ENCODE measurements at regions not wholly inside any gene's neighbourhood (a gene's known extent, or its start where the extent isn't known, plus 50 kb on each side); places are given as distances from the start of the nearest gene placed in this dataset.

DNA sequence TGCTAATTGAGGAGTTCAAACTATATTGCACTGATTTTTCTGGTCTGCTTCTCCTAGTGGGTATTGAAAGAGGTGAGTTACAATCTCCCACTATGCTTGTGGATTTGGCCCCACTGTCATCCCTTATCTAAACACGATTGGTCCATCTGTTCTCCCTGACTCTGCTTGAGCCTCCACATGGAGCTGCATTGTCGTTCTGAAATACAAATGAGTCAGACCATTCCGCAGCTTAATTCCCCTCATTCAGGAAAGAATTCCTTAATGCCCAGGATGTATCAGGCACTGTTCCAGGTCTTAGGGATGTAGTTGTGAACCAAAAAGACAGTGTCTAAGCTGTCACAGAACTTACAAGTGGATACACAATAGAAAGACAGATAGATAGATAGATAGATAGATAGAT, 461.9 kb downstream of the QKI start:
- TF ChIP-seq MAX (IDR thresholded peaks at IDR 0.05) (no peak), TCF12 (IDR thresholded peaks at IDR 0.05; ENCODE audit: low read depth) (no peak), RAD21 (IDR thresholded peaks at IDR 0.05; ENCODE audit: low read depth) (no peak), EP300 (IDR thresholded peaks at IDR 0.05; ENCODE audit: borderline replicate concordance) (no peak), TAF1 (IDR thresholded peaks at IDR 0.05; ENCODE audit: low read depth) (no peak), CREB1 (IDR thresholded peaks at IDR 0.05; ENCODE audit: low read depth) (no peak)
- TF ChIP-seq, protein P1, sequence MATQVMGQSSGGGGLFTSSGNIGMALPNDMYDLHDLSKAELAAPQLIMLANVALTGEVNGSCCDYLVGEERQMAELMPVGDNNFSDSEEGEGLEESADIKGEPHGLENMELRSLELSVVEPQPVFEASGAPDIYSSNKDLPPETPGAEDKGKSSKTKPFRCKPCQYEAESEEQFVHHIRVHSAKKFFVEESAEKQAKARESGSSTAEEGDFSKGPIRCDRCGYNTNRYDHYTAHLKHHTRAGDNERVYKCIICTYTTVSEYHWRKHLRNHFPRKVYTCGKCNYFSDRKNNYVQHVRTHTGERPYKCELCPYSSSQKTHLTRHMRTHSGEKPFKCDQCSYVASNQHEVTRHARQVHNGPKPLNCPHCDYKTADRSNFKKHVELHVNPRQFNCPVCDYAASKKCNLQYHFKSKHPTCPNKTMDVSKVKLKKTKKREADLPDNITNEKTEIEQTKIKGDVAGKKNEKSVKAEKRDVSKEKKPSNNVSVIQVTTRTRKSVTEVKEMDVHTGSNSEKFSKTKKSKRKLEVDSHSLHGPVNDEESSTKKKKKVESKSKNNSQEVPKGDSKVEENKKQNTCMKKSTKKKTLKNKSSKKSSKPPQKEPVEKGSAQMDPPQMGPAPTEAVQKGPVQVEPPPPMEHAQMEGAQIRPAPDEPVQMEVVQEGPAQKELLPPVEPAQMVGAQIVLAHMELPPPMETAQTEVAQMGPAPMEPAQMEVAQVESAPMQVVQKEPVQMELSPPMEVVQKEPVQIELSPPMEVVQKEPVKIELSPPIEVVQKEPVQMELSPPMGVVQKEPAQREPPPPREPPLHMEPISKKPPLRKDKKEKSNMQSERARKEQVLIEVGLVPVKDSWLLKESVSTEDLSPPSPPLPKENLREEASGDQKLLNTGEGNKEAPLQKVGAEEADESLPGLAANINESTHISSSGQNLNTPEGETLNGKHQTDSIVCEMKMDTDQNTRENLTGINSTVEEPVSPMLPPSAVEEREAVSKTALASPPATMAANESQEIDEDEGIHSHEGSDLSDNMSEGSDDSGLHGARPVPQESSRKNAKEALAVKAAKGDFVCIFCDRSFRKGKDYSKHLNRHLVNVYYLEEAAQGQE (IDR thresholded peaks at IDR 0.05; ENCODE audit: low read depth): no peak
